OCI-LY1 (cell line): ENCODE measurements at regions not wholly inside any gene's neighbourhood (a gene's known extent, or its start where the extent isn't known, plus 50 kb on each side); places are given as distances from the start of the nearest gene placed in this dataset.

ENCODE experiments used
- EZH2 ChIP-seq: fragments of 200-600 bp; sonication (generic), shearing (Covaris generic); IDR thresholded peaks from 2 replicates; pipeline ENCODE4 v1.8.0; 2017; ENCODE audit warnings: borderline replicate concordance, mixed run types, mild to moderate bottlenecking, antibody characterized with exemption, low read length, moderate library complexity, mixed read lengths
- TF ChIP-seq, protein P1 (sequence below): fragments of 200-600 bp; sonication (generic), shearing (Covaris generic); IDR thresholded peaks from 2 replicates; pipeline ENCODE4 v1.5.1; 2017; ENCODE audit warnings: mild to moderate bottlenecking, antibody characterized with exemption, low read length, moderate library complexity, mixed read lengths

DNA sequence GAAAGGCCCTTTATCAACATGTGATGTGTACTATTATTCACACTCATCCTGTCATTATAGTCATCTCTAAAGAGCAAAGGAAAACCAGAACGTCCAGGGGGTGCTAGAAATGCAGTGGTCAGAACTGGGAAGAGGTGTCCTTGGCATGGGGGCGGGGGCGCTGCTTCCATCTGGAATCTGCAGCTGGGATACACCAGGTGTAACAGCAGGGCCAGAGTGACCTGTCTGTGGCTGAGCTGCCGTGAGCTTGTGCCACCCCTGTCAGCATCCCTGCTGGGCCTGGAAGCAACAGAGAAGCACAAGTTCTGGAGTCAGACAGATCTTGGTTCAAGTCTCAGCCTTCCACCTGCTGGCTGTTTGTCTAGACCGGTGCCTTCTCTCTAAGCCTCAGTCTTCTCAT lies 263.3 kb upstream of the MVB12B start:
- TF ChIP-seq, protein P1, sequence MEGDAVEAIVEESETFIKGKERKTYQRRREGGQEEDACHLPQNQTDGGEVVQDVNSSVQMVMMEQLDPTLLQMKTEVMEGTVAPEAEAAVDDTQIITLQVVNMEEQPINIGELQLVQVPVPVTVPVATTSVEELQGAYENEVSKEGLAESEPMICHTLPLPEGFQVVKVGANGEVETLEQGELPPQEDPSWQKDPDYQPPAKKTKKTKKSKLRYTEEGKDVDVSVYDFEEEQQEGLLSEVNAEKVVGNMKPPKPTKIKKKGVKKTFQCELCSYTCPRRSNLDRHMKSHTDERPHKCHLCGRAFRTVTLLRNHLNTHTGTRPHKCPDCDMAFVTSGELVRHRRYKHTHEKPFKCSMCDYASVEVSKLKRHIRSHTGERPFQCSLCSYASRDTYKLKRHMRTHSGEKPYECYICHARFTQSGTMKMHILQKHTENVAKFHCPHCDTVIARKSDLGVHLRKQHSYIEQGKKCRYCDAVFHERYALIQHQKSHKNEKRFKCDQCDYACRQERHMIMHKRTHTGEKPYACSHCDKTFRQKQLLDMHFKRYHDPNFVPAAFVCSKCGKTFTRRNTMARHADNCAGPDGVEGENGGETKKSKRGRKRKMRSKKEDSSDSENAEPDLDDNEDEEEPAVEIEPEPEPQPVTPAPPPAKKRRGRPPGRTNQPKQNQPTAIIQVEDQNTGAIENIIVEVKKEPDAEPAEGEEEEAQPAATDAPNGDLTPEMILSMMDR = no peak
- no peak for TF ChIP-seq EZH2
